Adrenal gland (tissue), 5 donors: ENCODE measurements at regions not wholly inside any gene's neighbourhood (a gene's known extent, or its start where the extent isn't known, plus 50 kb on each side); places are given as distances from the start of the nearest gene placed in this dataset.

Experiments used
- CTCF ChIP-seq, 6 experiments: fragments of 450-650 bp in 4 of 6; fragments of 200-600 bp in 2 of 6; sonication (generic) in 1 of 6; IDR thresholded peaks; 1 replicate in 5 of 6; 2 replicates in 1 of 6; pipeline versions ENCODE4 v1.5.1 to v1.8.0; 2016 to 2021; ENCODE audit warnings: antibody characterized with exemption in 6 of 6, mild to moderate bottlenecking in 2 of 6, moderate library complexity in 1 of 6
- POLR2A ChIP-seq, 2 donors: fragments of 450-650 bp; IDR thresholded peaks; one replicate each; pipeline ENCODE4 v1.6.1; 2017; ENCODE audit warnings: antibody characterized with exemption in 2 of 2, mild to moderate bottlenecking in 2 of 2, moderate library complexity in 1 of 2
- donor health status: DM: no; HTN: no; CAD: no.

- TF ChIP-seq CTCF (IDR thresholded peaks at IDR 0.05) = no peak
- no peak for TF ChIP-seq POLR2A (IDR thresholded peaks at IDR 0.05)
Measured at GRCh38 chr3:8239095-8239494, 262.5 kb upstream of the LMCD1 start.
